Nucleus accumbens (tissue), 56 donors: ENCODE measurements at regions not wholly inside any gene's neighbourhood (a gene's known extent, or its start where the extent isn't known, plus 50 kb on each side); places are given as distances from the start of the nearest gene placed in this dataset.

Experiments
- DNase-seq, 56 donors: peaks; one replicate each; lab custom pipeline; 2025; lab: John Stamatoyannopoulos, UW

- DNase-seq: no peak
Observed at GRCh38 chr2:147051814-147052213, 793.0 kb upstream of the ACVR2A start.

- no peak for DNase-seq
Observed at GRCh38 chr2:147051248-147051647, 793.6 kb upstream of the ACVR2A start.

- no peak for DNase-seq
Observed at GRCh38 chr2:147049957-147050356, 794.9 kb upstream of the ACVR2A start.

- no peak for DNase-seq
Observed at GRCh38 chr2:147046473-147046872, 798.4 kb upstream of the ACVR2A start.

GRCh38 chr2:147045113-147045512 lies 799.7 kb upstream of the ACVR2A start:
- peak in 34 of 56 donors; percentile 0 to 59 (median 9) for DNase-seq

- DNase-seq: no peak
Observed at GRCh38 chr2:147041121-147041494, 803.7 kb upstream of the ACVR2A start.

- no peak for DNase-seq
Observed at GRCh38 chr2:147040298-147041120, 804.3 kb upstream of the ACVR2A start.

GRCh38 chr2:147037048-147037447 lies 807.8 kb upstream of the ACVR2A start:
- DNase-seq: no peak

GRCh38 chr2:147033044-147033443 lies 811.8 kb upstream of the ACVR2A start:
- DNase-seq: no peak

- DNase-seq: no peak
Observed at GRCh38 chr2:147031897-147032296, 812.9 kb upstream of the ACVR2A start.

- no peak for DNase-seq
Observed at GRCh38 chr2:147030966-147031720, 813.7 kb upstream of the ACVR2A start.

GRCh38 chr2:147027436-147027835 lies 817.4 kb upstream of the ACVR2A start:
- DNase-seq: no peak

GRCh38 chr2:147026664-147027295 lies 818.0 kb upstream of the ACVR2A start:
- DNase-seq: no peak

GRCh38 chr2:147025646-147026585 lies 818.9 kb upstream of the ACVR2A start:
- no peak for DNase-seq

- no peak for DNase-seq
Observed at GRCh38 chr2:147019311-147019710, 825.5 kb upstream of the ACVR2A start.

GRCh38 chr2:147017951-147018645 lies 826.7 kb upstream of the ACVR2A start:
- DNase-seq: no peak

- DNase-seq: no peak
Observed at GRCh38 chr2:147016181-147016580, 828.6 kb upstream of the ACVR2A start.

- DNase-seq: no peak
Observed at GRCh38 chr2:147015591-147015990, 829.2 kb upstream of the ACVR2A start.

- DNase-seq: no peak
Observed at GRCh38 chr2:147013696-147014392, 831.0 kb upstream of the ACVR2A start.
